DND-41 (cell line): ENCODE measurements at regions not wholly inside any gene's neighbourhood (a gene's known extent, or its start where the extent isn't known, plus 50 kb on each side); places are given as distances from the start of the nearest gene placed in this dataset.

Source experiments
- ATAC-seq: fragments of 200-7000 bp; cut with Tn5 transposase; 3 replicates; pipeline ENCODE4 v1.9.1; 2021; ENCODE audit warnings: low read depth; ENCODE audit not compliant: insufficient read depth
- DNase-seq: peaks from one replicate; pipeline ENCODE4 v3.0.0-alpha.2; 2020
- H2AFZ ChIP-seq: 2 replicates; pipeline ENCODE4 v1.6.0; 2012; ENCODE audit warnings: low read depth, low read length
- H3K27ac ChIP-seq: 2 replicates; pipeline ENCODE4 v1.5.1; 2012; ENCODE audit warnings: low read length, inconsistent platforms
- H3K27me3 ChIP-seq: fragments of 200-600 bp; sonication (generic); 2 replicates; pipeline ENCODE4 v1.6.0; 2012; ENCODE audit warnings: low read length, mild to moderate bottlenecking, inconsistent platforms; ENCODE audit not compliant: insufficient read depth, poor library complexity
- H3K36me3 ChIP-seq: 2 replicates; pipeline ENCODE4 v1.5.1; 2012; ENCODE audit warnings: low read length, inconsistent platforms; ENCODE audit not compliant: insufficient read depth
- H3K4me1 ChIP-seq: 2 replicates; pipeline ENCODE4 v1.5.1; 2012; ENCODE audit warnings: mild to moderate bottlenecking, low read length; ENCODE audit not compliant: insufficient read depth
- H3K4me2 ChIP-seq: 2 replicates; pipeline ENCODE4 v1.6.0; 2012; ENCODE audit warnings: mild to moderate bottlenecking, moderate library complexity, low read length, inconsistent platforms; ENCODE audit not compliant: insufficient read depth
- H3K4me3 ChIP-seq, 2 experiments: fragments of 200-600 bp in 1 of 2; shearing (Covaris generic) in 1 of 2; 2 replicates each; pipeline ENCODE4 v1.5.1; 2012 to 2016; ENCODE audit warnings: inconsistent platforms in 2 of 2, low read length in 2 of 2, mild to moderate bottlenecking in 2 of 2, low read depth in 1 of 2, moderate library complexity in 1 of 2
- H3K79me2 ChIP-seq: 2 replicates; pipeline ENCODE4 v1.6.0; 2012; ENCODE audit warnings: low read length, inconsistent platforms; ENCODE audit not compliant: insufficient read depth
- H3K9ac ChIP-seq: 2 replicates; pipeline ENCODE4 v1.6.0; 2012; ENCODE audit warnings: low read depth, mild to moderate bottlenecking, inconsistent platforms, low read length, moderate library complexity
- H3K9me3 ChIP-seq: 2 replicates; pipeline ENCODE4 v1.5.1; 2012; ENCODE audit warnings: low read length, moderate library complexity, mild to moderate bottlenecking, inconsistent platforms; ENCODE audit not compliant: insufficient read depth, severe bottlenecking
- H4K20me1 ChIP-seq: 2 replicates; pipeline ENCODE4 v1.6.0; 2012; ENCODE audit warnings: low read length; ENCODE audit not compliant: insufficient read depth
- EZH2 ChIP-seq: IDR thresholded peaks from 3 replicates; pipeline ENCODE4 v1.6.1; 2012; ENCODE audit warnings: borderline replicate concordance, low read depth, mild to moderate bottlenecking, moderate library complexity, low read length, inconsistent platforms; ENCODE audit not compliant: severe bottlenecking
- TF ChIP-seq, protein P1 (sequence below): IDR thresholded peaks from 2 replicates; pipeline ENCODE4 v1.5.1; 2012; ENCODE audit warnings: borderline replicate concordance, low read length, moderate library complexity, mild to moderate bottlenecking; ENCODE audit not compliant: poor library complexity, severe bottlenecking; ENCODE audit errors: extremely low read depth

DNA sequence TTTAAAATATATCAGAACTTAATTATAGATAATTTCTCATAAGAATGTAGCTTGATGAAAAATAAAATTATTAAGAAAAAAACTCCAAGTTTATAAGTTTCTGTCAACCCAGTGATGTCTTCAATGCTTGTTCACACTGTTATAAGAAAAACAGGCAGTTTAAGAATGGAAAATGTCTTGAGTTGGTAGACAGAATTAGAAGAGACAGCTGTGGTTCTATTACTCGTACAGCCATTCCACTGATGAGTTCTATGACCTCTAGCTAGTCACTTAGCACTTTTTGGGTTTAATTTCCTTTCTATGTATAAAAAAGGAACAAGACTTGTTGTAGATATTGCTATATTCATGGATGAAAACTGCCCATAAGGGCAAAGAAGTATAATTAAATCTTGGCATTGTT is 1013.1 kb upstream of the ATXN8OS start:
- TF ChIP-seq, protein P1, sequence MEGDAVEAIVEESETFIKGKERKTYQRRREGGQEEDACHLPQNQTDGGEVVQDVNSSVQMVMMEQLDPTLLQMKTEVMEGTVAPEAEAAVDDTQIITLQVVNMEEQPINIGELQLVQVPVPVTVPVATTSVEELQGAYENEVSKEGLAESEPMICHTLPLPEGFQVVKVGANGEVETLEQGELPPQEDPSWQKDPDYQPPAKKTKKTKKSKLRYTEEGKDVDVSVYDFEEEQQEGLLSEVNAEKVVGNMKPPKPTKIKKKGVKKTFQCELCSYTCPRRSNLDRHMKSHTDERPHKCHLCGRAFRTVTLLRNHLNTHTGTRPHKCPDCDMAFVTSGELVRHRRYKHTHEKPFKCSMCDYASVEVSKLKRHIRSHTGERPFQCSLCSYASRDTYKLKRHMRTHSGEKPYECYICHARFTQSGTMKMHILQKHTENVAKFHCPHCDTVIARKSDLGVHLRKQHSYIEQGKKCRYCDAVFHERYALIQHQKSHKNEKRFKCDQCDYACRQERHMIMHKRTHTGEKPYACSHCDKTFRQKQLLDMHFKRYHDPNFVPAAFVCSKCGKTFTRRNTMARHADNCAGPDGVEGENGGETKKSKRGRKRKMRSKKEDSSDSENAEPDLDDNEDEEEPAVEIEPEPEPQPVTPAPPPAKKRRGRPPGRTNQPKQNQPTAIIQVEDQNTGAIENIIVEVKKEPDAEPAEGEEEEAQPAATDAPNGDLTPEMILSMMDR, result no peak
- no peak for TF ChIP-seq EZH2
- H3K4me1 ChIP-seq, result no peaks in the 10 kb centered on the region
- no peaks in the 10 kb centered on the region for H3K27me3 ChIP-seq
- no peak overlapping the region for H3K27ac ChIP-seq
- no peak overlapping the region for H2AFZ ChIP-seq
- H3K79me2 ChIP-seq, result no peaks in the 10 kb centered on the region
- H4K20me1 ChIP-seq, result no peaks in the 10 kb centered on the region
- ATAC-seq, result no peak
- no peak overlapping the region for H3K4me3 ChIP-seq
- H3K36me3 ChIP-seq, result no peaks in the 10 kb centered on the region
- H3K9ac ChIP-seq, result no peak overlapping the region
- no peak overlapping the region for H3K4me2 ChIP-seq
- DNase-seq, result no peak
- H3K9me3 ChIP-seq, result no peaks in the 10 kb centered on the region

DNA sequence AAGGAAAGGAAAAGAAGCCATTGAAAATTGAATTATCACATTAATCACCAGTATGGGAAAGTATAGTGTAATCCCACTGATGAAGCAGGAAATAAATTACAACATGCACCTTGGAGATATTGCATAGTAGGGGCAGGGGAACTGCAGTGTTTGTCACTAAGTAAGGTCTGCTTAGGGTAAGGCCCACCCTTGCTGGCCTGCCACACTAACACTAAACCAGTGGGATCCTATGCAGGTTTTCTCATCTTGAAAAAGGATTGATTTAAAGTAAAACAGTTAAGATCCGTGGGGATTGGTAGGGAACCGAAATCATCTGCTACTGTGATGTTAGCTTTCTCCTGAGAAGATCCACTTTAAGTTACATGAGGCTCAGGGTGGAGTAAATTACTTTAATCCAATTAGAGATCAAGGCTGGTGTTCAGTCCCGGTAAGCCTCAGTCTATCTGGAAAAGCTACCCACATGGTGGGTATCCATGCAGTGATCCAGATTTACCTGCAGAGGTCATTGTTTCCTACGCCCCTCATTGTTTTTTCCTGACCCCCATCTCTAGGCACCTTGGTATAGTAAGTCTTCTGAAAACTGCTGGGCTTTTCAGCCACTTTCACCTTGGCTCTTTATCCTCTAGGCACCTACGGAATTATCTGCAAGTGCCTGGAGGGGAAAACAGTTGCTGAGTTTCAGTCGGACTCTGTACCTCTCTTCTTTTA is 1014.9 kb upstream of the ATXN8OS start:
- H3K4me2 ChIP-seq, result no peak overlapping the region
- no peak overlapping the region for H3K27ac ChIP-seq
- no peak overlapping the region for H3K4me3 ChIP-seq
- no peaks in the 10 kb centered on the region for H3K79me2 ChIP-seq
- no peaks in the 10 kb centered on the region for H3K4me1 ChIP-seq
- no peaks in the 10 kb centered on the region for H3K9me3 ChIP-seq
- no peaks in the 10 kb centered on the region for H4K20me1 ChIP-seq
- TF ChIP-seq EZH2, result no peak
- TF ChIP-seq, protein P1, result no peak
- H3K27me3 ChIP-seq, result no peaks in the 10 kb centered on the region
- no peak overlapping the region for H3K9ac ChIP-seq
- H2AFZ ChIP-seq, result no peak overlapping the region
- no peaks in the 10 kb centered on the region for H3K36me3 ChIP-seq
- ATAC-seq, result no peak
- no peak for DNase-seq

DNA sequence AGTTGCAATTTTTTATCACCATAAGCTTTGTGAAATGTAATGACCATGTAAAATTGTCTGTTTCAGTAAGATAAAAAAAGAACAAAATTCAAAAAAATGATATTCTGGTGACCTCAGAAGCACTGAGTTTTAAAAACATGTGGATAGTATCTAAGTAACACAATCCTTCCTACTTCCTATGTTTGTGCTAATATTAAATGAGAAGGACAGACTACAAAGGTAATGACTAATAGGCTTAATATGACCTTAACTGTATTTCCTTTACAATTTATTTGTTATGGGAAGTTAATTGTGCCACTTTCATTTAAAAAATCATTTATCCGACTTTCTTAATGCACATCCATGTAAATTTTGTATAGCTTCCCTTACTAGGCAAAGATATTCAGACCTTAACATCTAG is 1030.4 kb upstream of the ATXN8OS start:
- TF ChIP-seq, protein P1, result no peak
- no peak for TF ChIP-seq EZH2
- Histone ChIP-seq H3K4me2 (no peak overlapping the region), H2AFZ (no peak overlapping the region), H3K9ac (no peak overlapping the region), H3K27me3 (no peaks in the 10 kb centered on the region), H3K36me3 (no peaks in the 10 kb centered on the region), H3K4me1 (no peaks in the 10 kb centered on the region), H4K20me1 (no peaks in the 10 kb centered on the region), H3K79me2 (no peaks in the 10 kb centered on the region), H3K27ac (no peak overlapping the region), H3K4me3 (no peak overlapping the region), H3K9me3 (peaks cover 2% of the 10 kb centered on the region)
- ATAC-seq, result no peak
- DNase-seq, result no peak
